SK-N-SH (cell line): ENCODE measurements at regions not wholly inside any gene's neighbourhood (a gene's known extent, or its start where the extent isn't known, plus 50 kb on each side); places are given as distances from the start of the nearest gene placed in this dataset.
A peak's percentile ranks its signal among the peaks of the same experiment; 100 is the strongest.

Source experiments
- CTCF ChIA-PET: fragments of 300-600, 350-600 bp; formaldehyde crosslinking; extraction: SDS; loops from one replicate; lab custom pipeline; 2021; lab: Yijun Ruan, JAX
- POLR2A ChIA-PET: fragments of 350-600 bp; sonication (Branson Sonifier 250); formaldehyde crosslinking; extraction: SDS; loops from one replicate; lab custom pipeline; 2020; ENCODE audit warnings: antibody characterized with exemption, inconsistent platforms; lab: Yijun Ruan, JAX
- DNase-seq: peaks from one replicate; pipeline ENCODE4 v3.0.0; 2012
- H2AFZ ChIP-seq: fragments of 200-600 bp; sonication (generic); 2 replicates; pipeline ENCODE4 v1.8.1; 2016; ENCODE audit warnings: antibody characterized with exemption, mild to moderate bottlenecking, low read depth
- H3F3A ChIP-seq: fragments of 200-600 bp; sonication (generic); replicated peaks from 2 replicates; pipeline ENCODE3; 2016; ENCODE audit warnings: antibody characterized with exemption, mild to moderate bottlenecking; ENCODE audit not compliant: insufficient read depth
- H3K27ac ChIP-seq, 2 experiments: fragments of 200-500 bp in 1 of 2; fragments of 200-600 bp in 1 of 2; sonication (Bioruptor generic) in 1 of 2; sonication (generic), shearing (Covaris generic) in 1 of 2; 2 replicates each; pipeline versions ENCODE4 v1.5.1 to v1.6.1; 2014 to 2016; ENCODE audit warnings: low read depth in 2 of 2, inconsistent platforms in 1 of 2, low read length in 1 of 2, mild to moderate bottlenecking in 1 of 2, mixed read lengths in 1 of 2
- H3K27me3 ChIP-seq: fragments of 200-600 bp; sonication (generic), shearing (Covaris generic); 2 replicates; pipeline ENCODE4 v1.6.1; 2016; ENCODE audit warnings: mixed run types; ENCODE audit not compliant: insufficient read depth
- H3K36me3 ChIP-seq, 2 experiments: fragments of 200-500 bp in 1 of 2; fragments of 200-600 bp in 1 of 2; sonication (Bioruptor generic) in 1 of 2; sonication (generic) in 1 of 2; replicated peaks in 1 of 2; 2 replicates each; pipeline versions ENCODE3 to v1.5.1; 2014 to 2016; ENCODE audit warnings: low read length in 1 of 2, mild to moderate bottlenecking in 1 of 2; ENCODE audit not compliant: insufficient read depth in 2 of 2, control insufficient read depth in 1 of 2
- H3K4me1 ChIP-seq, 2 experiments: fragments of 200-500 bp in 1 of 2; fragments of 200-600 bp in 1 of 2; sonication (Bioruptor generic) in 1 of 2; sonication (generic), shearing (Covaris generic) in 1 of 2; 2 replicates each; pipeline versions ENCODE4 v1.5.1 to v1.6.1; 2014 to 2016; ENCODE audit warnings: low read depth in 1 of 2, low read length in 1 of 2, mixed run types in 1 of 2; ENCODE audit not compliant: insufficient read depth in 2 of 2, control insufficient read depth in 1 of 2
- H3K4me2 ChIP-seq: fragments of 200-600 bp; sonication (generic), shearing (Covaris generic); 2 replicates; pipeline ENCODE4 v1.6.1; 2017; ENCODE audit warnings: mixed run types
- H3K4me3 ChIP-seq, 2 experiments: fragments of 200-500 bp in 1 of 2; fragments of 200-600 bp in 1 of 2; sonication (Bioruptor generic) in 1 of 2; sonication (generic), shearing (Covaris generic) in 1 of 2; 2 replicates each; pipeline versions ENCODE4 v1.5.1 to v1.8.1; 2014 to 2016; ENCODE audit warnings: low read depth in 2 of 2, inconsistent platforms in 1 of 2, low read length in 1 of 2, mild to moderate bottlenecking in 1 of 2, mixed read lengths in 1 of 2, moderate library complexity in 1 of 2
- H3K79me2 ChIP-seq: fragments of 200-600 bp; sonication (generic); 2 replicates; pipeline ENCODE4 v1.8.1; 2017; ENCODE audit warnings: mild to moderate bottlenecking; ENCODE audit not compliant: insufficient read depth
- H3K9ac ChIP-seq: fragments of 200-600 bp; sonication (generic); 2 replicates; pipeline ENCODE4 v1.6.1; 2017; ENCODE audit warnings: mixed run types
- H3K9me2 ChIP-seq: fragments of 200-600 bp; sonication (generic); 2 replicates; pipeline ENCODE4 v1.6.1; 2017; ENCODE audit warnings: mixed run types
- H3K9me3 ChIP-seq: fragments of 200-600 bp; sonication (generic); 2 replicates; pipeline ENCODE4 v1.6.1; 2017; ENCODE audit warnings: mixed run types, mild to moderate bottlenecking, moderate library complexity
- H4K20me1 ChIP-seq: fragments of 200-600 bp; sonication (generic); 2 replicates; pipeline ENCODE4 v1.6.1; 2017; ENCODE audit warnings: mild to moderate bottlenecking, mixed run types; ENCODE audit not compliant: insufficient read depth
- CTCF ChIP-seq: fragments of 200-600 bp; sonication (generic); IDR thresholded peaks from 2 replicates; pipeline ENCODE4 v1.6.1; 2017; ENCODE audit warnings: antibody characterized with exemption, mild to moderate bottlenecking, moderate library complexity
- EP300 ChIP-seq, 2 experiments: IDR thresholded peaks; 2 replicates each; pipeline versions ENCODE4 v1.4.0 to v1.6.1; 2012; ENCODE audit warnings: borderline replicate concordance in 1 of 2, low read depth in 1 of 2, low read length in 1 of 2
- GATA2 ChIP-seq: sonication (generic); formaldehyde crosslinking; IDR thresholded peaks from 2 replicates; pipeline ENCODE4 v1.5.0; 2020; ENCODE audit warnings: mild to moderate bottlenecking, missing genetic modification reagents
- NFIC ChIP-seq: IDR thresholded peaks from 2 replicates; pipeline ENCODE4 v1.4.0; 2012; ENCODE audit warnings: borderline replicate concordance
- PBX3 ChIP-seq: IDR thresholded peaks from 2 replicates; pipeline ENCODE4; 2012
- RAD21 ChIP-seq: IDR thresholded peaks from 2 replicates; pipeline ENCODE4 v1.6.1; 2012; ENCODE audit warnings: mild to moderate bottlenecking, low read length
- TCF12 ChIP-seq: IDR thresholded peaks from 2 replicates; pipeline ENCODE4 v1.4.0; 2012
- USF1 ChIP-seq: IDR thresholded peaks from 2 replicates; pipeline ENCODE4 v1.4.0; 2012; ENCODE audit warnings: low read depth, borderline replicate concordance
- WGBS: methylation state at CpG from one replicate; pipeline ENCODE4 v1.1.6; 2017; ENCODE audit warnings: low lambda C conversion rate; 5-methylcytosine and 5-hydroxymethylcytosine counted together

- Histone ChIP-seq H4K20me1 (no peaks in the 10 kb centered on the region), H3K27ac (no peak overlapping the region), H2AFZ (no peak overlapping the region), H3K27me3 (no peaks in the 10 kb centered on the region), H3K4me2 (no peak overlapping the region), H3K79me2 (no peaks in the 10 kb centered on the region), H3K4me3 (no peak overlapping the region), H3K36me3 (no peaks in the 10 kb centered on the region), H3K9ac (no peak overlapping the region), H3F3A (no peaks in the 10 kb centered on the region), H3K9me3 (no peaks in the 10 kb centered on the region), H3K9me2 (no peaks in the 10 kb centered on the region), H3K4me1 (no peaks in the 10 kb centered on the region)
- TF ChIP-seq EP300 (IDR thresholded peaks at IDR 0.05; ENCODE audit: borderline replicate concordance in 1 of 2, low read depth in 1 of 2, low read length in 1 of 2) (no peak), GATA2 (CRISPR knock-in tag) (no peak), PBX3 (no peak), USF1 (no peak), RAD21 (no peak), NFIC (no peak)
- ChIA-PET CTCF (no interaction called here), POLR2A (no interaction called here)
- 85% methylated on average over 1 of the region's 1 CpG for WGBS
- DNase-seq = no peak
These were observed 380.2 kb upstream of the ADGRL4 start for GRCh38 chr1:79386730-79387129.

- Histone ChIP-seq H3K27me3 (no peaks in the 10 kb centered on the region), H3K27ac (no peak overlapping the region), H3K36me3 (no peaks in the 10 kb centered on the region), H2AFZ (no peak overlapping the region), H3K9me2 (no peaks in the 10 kb centered on the region), H3F3A (no peaks in the 10 kb centered on the region), H3K9ac (no peak overlapping the region), H3K79me2 (no peaks in the 10 kb centered on the region), H3K4me2 (no peak overlapping the region), H4K20me1 (no peaks in the 10 kb centered on the region), H3K4me3 (no peak overlapping the region), H3K9me3 (no peaks in the 10 kb centered on the region), H3K4me1 (peaks cover 0 to 4% of the 10 kb centered on the region in 2 experiments; a peak in 1 of 4 replicates)
- TF ChIP-seq USF1 (no peak), CTCF (peak; percentile 11; the same call in 1 of the 2 replicates), TCF12 (no peak)
- CTCF ChIA-PET = interaction anchor here (0.6 kb wide), 1 partner anchor 1624 kb away, joined by 3 read pairs; no protein-coding TSS in a partner anchor
- WGBS = 67% methylated on average over 3 of the region's 3 CpGs
- no peak for DNase-seq
- POLR2A ChIA-PET = no interaction called here
These were observed 373.5 kb upstream of the ADGRL4 start for GRCh38 chr1:79380078-79380477.
